ENCODE measurements at regions not wholly inside any gene's neighbourhood (a gene's known extent, or its start where the extent isn't known, plus 50 kb on each side); places are given as distances from the start of the nearest gene placed in this dataset.

- DNase-seq (ENCODE audit: extremely low spot score): no peak
- ChIA-PET CTCF (interaction anchor here (0.6 kb wide), 1 partner anchor 121 kb away, joined by 3 read pairs; no protein-coding TSS in a partner anchor), POLR2A (no interaction called here)
- TF ChIP-seq BHLHE40 (IDR thresholded peaks at IDR 0.05; ENCODE audit: borderline replicate concordance) (no peak), SUZ12 (IDR thresholded peaks at IDR 0.05) (no peak), FOXK2 (IDR thresholded peaks at IDR 0.05) (no peak), LEF1 (IDR thresholded peaks at IDR 0.05; ENCODE audit: borderline replicate concordance) (no peak)
These were observed 71.9 kb downstream of the MYL12B start for GRCh38 chr18:3333721-3334386.

DNA sequence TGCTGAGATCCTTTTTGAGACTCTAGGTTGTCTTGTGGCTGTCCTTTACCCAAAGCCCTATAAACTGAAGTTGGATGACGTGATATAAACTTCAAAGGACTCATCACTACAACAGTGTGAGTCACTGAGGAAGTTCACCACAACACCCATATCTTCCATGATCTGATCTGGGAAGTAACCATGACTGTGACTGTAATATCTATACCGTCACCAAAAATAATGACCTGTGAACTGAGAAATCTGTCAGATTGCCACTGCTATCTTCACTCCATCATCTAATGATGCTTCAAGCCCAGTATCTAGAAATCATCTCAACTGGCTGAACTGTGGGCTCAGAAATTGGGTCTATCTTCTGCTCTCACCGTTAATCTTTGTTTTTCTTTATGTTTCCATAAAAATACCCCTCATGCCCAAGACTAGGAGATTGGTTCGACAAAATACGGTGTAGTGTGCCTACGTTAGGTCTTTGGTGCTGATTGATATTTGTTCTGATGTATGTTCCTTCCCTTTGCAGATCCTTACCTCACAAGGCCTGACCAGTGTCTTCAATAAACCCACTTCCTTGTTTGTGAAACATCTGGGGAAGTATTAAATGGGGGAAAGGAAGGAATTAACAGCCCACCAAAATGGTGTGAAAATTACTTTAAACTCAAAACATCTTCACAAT is 78.2 kb downstream of the MYL12B start:
- ChIA-PET CTCF (no interaction called here), POLR2A (no interaction called here)
- no peak for DNase-seq (ENCODE audit: extremely low spot score)
- TF ChIP-seq ZNF384 (IDR thresholded peaks at IDR 0.05): no peak
- TF ChIP-seq FOXK2 (IDR thresholded peaks at IDR 0.05): no peak
- TF ChIP-seq TARDBP (IDR thresholded peaks at IDR 0.05): no peak
- no peak for TF ChIP-seq PKNOX1 (IDR thresholded peaks at IDR 0.05)

GRCh38 chr18:3340682-3341097 is 78.8 kb downstream of the MYL12B start:
- ChIA-PET CTCF (no interaction called here), POLR2A (no interaction called here)
- DNase-seq (ENCODE audit: extremely low spot score): peak; percentile 18
- TF ChIP-seq FOXA1 (IDR thresholded peaks at IDR 0.05) (no peak), SUZ12 (IDR thresholded peaks at IDR 0.05) (no peak), FOXM1 (IDR thresholded peaks at IDR 0.05; ENCODE audit: borderline replicate concordance) (no peak), L3MBTL2 (conservative IDR thresholded peaks at IDR 0.05) (no peak), PKNOX1 (IDR thresholded peaks at IDR 0.05) (no peak), ARNT (IDR thresholded peaks at IDR 0.05) (no peak), NFRKB (IDR thresholded peaks at IDR 0.05) (no peak)

DNA sequence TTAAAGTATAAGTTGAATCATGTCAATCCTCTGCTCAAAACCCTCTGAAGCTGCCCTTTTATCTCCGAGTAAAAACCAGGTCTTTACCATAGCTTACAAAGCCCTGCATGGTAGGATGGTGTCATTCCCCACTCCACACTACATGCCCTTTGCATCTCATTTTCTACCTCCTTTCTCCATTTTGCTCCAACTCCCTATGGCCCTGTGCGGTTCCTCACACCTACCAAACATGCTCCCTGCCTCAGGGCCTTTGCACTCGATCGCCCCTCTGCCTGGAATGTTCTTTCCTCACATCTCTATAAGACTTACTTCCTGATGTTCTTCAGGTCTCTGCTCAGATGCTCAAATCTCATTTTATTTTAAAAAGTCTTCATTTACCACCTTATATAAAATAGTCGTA is 80.7 kb downstream of the MYL12B start:
- no peak for DNase-seq (ENCODE audit: extremely low spot score)
- ChIA-PET CTCF (no interaction called here), POLR2A (no interaction called here)
- no peak for TF ChIP-seq CTBP1 (IDR thresholded peaks at IDR 0.05; ENCODE audit: borderline replicate concordance)
- no peak for TF ChIP-seq ARNT (IDR thresholded peaks at IDR 0.05)
- TF ChIP-seq HDGF (IDR thresholded peaks at IDR 0.05; ENCODE audit: borderline replicate concordance): no peak
- TF ChIP-seq BHLHE40 (IDR thresholded peaks at IDR 0.05; ENCODE audit: borderline replicate concordance): no peak
- TF ChIP-seq L3MBTL2 (conservative IDR thresholded peaks at IDR 0.05): no peak
- no peak for TF ChIP-seq FOXK2 (IDR thresholded peaks at IDR 0.05)
- no peak for TF ChIP-seq NFRKB (IDR thresholded peaks at IDR 0.05)
- no peak for TF ChIP-seq FOXM1 (IDR thresholded peaks at IDR 0.05; ENCODE audit: borderline replicate concordance)
- TF ChIP-seq SP1 (IDR thresholded peaks at IDR 0.05): no peak
- no peak for TF ChIP-seq ZNF384 (IDR thresholded peaks at IDR 0.05)
- TF ChIP-seq ELF4 (IDR thresholded peaks at IDR 0.05): no peak
- no peak for TF ChIP-seq SUZ12 (IDR thresholded peaks at IDR 0.05)
- TF ChIP-seq TARDBP (IDR thresholded peaks at IDR 0.05): no peak
- no peak for TF ChIP-seq LEF1 (IDR thresholded peaks at IDR 0.05; ENCODE audit: borderline replicate concordance)
- TF ChIP-seq PKNOX1 (IDR thresholded peaks at IDR 0.05): no peak
- no peak for TF ChIP-seq FOXA1 (IDR thresholded peaks at IDR 0.05)

GRCh38 chr18:3345452-3345851 is 83.5 kb downstream of the MYL12B start:
- CTCF ChIA-PET: no interaction called here
- no peak for DNase-seq (ENCODE audit: extremely low spot score)
- POLR2A ChIA-PET: no interaction called here
- TF ChIP-seq HDGF (IDR thresholded peaks at IDR 0.05; ENCODE audit: borderline replicate concordance): no peak

GRCh38 chr18:3345885-3346284 is 84.0 kb downstream of the MYL12B start:
- DNase-seq (ENCODE audit: extremely low spot score): no peak
- POLR2A ChIA-PET: no interaction called here
- CTCF ChIA-PET: no interaction called here
- TF ChIP-seq ELF4 (IDR thresholded peaks at IDR 0.05) (no peak), PKNOX1 (IDR thresholded peaks at IDR 0.05) (no peak), L3MBTL2 (conservative IDR thresholded peaks at IDR 0.05) (no peak), NFRKB (IDR thresholded peaks at IDR 0.05) (no peak)

DNA sequence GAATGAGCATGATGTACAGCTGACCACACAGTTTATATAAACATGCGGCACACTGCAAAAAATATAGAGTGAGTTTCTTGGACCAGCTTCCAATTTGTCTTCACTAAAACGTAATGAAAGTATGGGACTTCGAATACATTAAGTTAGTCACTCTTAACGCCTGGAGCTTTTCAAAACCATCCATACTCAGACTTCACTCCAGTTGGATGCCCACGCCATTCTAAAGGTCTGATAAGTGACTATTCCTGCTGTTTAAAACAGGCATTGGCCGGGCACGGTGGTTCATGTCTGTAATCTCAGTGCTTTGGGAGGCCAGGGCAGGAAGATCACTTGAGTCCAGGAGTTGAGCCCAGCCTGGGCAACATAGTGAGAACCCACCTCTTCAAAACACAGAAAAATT is 84.6 kb downstream of the MYL12B start:
- ChIA-PET POLR2A (no interaction called here), CTCF (no interaction called here)

More for the DNA sequence above, 84.6 kb downstream of the MYL12B start:
- DNase-seq (ENCODE audit: extremely low spot score): no peak
- no peak for TF ChIP-seq SUZ12 (IDR thresholded peaks at IDR 0.05)
- TF ChIP-seq L3MBTL2 (conservative IDR thresholded peaks at IDR 0.05): no peak
- TF ChIP-seq SP1 (IDR thresholded peaks at IDR 0.05): no peak
- TF ChIP-seq NFRKB (IDR thresholded peaks at IDR 0.05): no peak
- no peak for TF ChIP-seq TARDBP (IDR thresholded peaks at IDR 0.05)
- no peak for TF ChIP-seq FOXK2 (IDR thresholded peaks at IDR 0.05)
- TF ChIP-seq ZNF384 (IDR thresholded peaks at IDR 0.05): no peak
- TF ChIP-seq CTBP1 (IDR thresholded peaks at IDR 0.05; ENCODE audit: borderline replicate concordance): no peak
- no peak for TF ChIP-seq HDGF (IDR thresholded peaks at IDR 0.05; ENCODE audit: borderline replicate concordance)
- no peak for TF ChIP-seq BHLHE40 (IDR thresholded peaks at IDR 0.05; ENCODE audit: borderline replicate concordance)
- no peak for TF ChIP-seq PKNOX1 (IDR thresholded peaks at IDR 0.05)
- no peak for TF ChIP-seq ARNT (IDR thresholded peaks at IDR 0.05)
- no peak for TF ChIP-seq FOXM1 (IDR thresholded peaks at IDR 0.05; ENCODE audit: borderline replicate concordance)
- no peak for TF ChIP-seq LEF1 (IDR thresholded peaks at IDR 0.05; ENCODE audit: borderline replicate concordance)

Data from HEK293T (cell line).